Activated T-helper 1 cell treated with Interleukin-2 at 50 U/mL for 16 hours (primary cell): ENCODE measurements at regions not wholly inside any gene's neighbourhood (a gene's known extent, or its start where the extent isn't known, plus 50 kb on each side); places are given as distances from the start of the nearest gene placed in this dataset.

Source experiments
- DNase-seq: peaks from one replicate; pipeline ENCODE4 v3.0.0-alpha.2; 2020; ENCODE audit warnings: low read depth

DNA sequence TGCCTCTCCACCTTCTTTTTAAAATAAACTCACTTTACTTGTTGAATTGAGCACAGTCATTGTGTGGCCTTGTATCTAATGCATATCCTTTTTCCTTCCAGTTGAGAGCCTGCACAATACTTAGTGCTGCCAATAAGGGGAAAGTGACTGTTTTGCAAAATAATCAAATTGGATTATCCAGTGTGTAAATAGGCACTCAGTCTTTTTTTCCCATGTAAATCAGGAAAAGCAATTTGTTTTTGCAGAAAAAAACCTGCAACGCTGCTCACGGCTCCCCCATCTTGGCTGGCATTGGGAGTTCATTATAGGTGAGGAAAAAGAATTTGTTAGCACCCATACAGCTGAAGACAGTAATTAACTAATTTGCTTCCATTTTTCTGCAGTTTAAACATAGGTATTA is 299.9 kb downstream of the CSNK1G3 start:
- DNase-seq = no peak

DNA sequence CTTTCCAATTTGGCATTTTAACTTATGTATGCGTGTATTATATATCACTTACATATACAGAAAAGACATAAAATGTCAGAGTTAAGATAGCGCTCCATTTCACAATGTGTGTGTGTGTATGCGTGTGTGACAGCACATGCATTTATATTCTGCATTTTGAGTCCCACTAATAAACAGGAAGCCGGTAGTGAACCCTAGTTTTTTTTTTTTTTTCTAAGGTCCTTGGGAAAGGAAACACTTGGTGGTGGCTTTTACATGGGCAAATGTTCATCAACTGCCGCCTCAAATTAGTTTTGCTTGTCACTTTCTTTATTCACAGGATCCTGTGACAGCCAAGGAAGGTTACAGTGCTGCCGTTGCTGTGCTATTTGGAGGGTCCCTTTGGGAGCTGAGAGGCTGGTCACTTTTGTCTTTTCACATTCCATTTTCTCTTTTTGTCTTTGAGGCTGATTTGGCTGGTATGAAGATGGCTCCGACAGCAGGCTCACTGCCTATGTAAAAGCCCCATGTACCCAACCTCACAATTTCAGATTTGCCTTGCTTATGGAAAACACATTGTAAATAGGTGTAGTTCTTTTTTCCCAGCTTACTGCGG is 298.9 kb downstream of the CSNK1G3 start:
- no peak for DNase-seq

DNA sequence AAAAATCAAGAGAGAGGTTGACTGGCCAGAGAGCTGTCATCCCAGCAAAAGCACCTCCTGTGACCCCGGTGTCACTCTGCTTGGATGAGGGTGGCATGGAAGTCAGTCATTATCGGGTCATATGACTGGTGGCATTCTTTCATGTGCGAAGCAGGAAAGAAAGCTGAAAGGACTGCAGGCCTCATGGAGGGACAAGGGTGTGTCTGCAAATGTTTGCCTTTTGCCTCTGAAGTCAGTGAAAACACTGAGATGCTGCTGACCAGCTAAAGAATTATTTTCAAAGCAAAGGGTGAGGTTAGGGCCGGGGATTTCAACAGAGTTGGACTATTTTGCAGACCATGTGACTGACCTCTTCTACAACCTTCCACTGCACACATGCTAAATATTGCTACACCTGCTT is 298.3 kb downstream of the CSNK1G3 start:
- no peak for DNase-seq

DNA sequence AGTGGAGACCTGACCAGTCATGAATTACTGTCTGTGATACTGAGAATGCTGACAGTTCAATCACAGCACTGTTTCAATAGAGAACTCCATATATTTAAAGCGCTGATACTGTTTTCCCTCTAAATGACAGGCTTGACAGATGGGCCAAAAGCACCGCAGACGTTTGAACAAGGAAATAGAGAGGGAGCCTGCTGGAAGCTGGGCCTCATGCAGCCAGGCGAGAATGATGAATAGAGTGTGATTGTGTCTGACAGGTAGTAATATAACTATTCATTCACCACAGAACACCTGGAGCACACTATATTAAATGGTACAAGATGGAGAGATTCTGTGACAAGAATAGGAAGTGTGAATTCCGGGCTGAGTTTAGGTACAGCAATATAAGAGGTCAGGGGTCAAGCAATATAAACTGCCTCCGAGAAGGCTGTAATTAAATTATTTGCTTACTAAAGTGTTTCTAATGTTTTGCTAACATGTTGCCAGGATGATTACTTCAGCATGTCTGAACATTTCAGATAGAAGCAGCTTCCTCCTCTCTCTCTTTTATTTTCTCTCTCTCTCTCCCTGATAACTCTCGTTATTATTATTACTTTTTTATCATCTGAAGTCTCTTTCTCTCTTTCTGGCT is 297.7 kb downstream of the CSNK1G3 start:
- DNase-seq = no peak

DNA sequence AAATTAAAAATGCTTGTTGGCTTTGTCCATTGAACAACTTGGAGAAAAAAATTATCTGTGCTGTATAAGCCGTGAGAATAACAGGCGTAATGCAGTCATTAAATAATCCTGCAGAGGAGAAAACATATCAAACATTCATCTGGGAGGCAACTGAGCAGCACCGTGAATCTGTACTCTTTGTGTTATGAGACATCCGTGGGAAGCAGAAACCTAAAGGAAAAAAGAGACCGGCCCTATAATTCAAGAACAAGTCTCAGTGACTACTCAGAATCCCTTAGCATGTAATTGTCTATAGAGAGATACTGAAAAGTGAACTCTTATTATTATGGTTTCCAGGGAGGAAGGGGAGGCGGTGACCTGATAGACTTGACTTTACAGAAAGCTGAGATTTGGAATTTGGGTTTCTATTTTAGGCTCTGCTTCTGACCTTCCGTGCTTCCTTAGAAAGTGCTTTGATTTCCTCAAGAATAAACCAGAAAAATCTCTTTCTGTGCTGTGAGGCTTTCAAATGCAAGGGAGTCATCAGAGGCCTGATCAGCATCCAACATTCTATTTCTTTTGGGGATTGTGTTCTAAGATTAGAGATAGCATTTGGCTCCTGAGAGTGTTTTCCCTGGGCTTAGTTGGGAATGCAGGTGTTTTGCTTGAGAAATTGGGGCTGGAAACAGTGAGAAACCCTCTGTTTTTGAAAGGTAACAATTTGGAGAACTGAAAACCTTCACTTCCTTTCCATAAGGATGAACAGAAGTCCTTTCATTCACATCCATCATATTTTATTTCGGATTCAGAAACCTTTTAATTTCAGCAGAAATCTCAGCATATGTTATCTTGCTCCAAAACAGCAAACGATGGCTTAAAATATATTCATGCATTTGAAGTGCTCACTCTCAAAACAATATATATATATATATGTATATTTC is 296.7 kb downstream of the CSNK1G3 start:
- no peak for DNase-seq

DNA sequence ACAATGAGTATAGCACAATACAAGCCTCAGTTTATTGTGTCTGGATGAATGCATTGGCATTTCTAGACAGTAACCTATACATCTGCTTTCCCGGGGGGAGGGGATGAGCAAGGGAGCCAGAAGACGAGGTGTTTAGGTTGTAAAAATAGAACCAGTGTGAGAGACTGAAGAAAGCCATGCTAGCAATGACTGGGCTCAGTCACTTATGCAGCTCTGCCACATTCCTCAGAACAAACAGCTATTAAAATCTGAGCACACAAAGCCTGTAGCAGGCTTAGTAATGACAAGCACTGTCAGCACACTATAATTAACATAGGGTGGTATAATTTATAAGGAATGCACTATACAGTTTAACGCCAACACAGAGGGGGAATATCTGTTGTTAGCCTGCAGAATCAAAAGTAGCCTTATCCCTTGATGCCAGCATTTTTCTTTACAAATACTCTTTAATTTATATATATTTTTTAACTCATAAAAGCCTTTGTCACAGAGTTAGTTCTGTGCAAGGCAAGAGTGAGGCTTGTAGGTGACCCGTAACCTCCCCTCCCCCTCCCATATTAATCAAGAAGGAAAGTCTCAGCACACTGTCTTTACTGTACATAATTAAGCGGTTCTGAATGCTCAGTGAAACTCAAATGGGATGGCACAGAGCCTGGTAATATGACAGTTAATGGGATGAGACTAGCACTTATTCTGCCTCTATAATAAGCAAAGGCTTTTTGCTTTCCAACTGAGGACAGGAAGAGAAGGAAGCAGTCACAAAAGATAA is 295.4 kb downstream of the CSNK1G3 start:
- no peak for DNase-seq

DNA sequence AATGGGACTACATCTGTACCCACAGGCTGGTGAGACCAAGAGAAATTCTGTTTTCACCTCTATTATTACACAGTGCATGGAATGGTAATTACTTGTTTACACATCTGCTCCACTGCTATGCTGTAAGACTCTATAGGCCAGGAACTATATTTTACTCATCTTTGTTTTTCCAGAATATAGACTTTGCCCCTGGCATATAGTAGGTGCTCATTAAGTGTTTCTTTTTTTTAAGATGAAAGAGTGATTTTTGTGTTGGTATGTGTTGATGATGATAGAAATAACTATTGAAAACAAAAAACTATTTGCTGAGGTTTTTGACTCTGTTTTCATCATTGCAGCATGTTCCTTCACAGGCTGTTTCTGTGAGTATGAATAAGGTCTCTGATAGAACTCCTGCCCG is 294.7 kb downstream of the CSNK1G3 start:
- DNase-seq = no peak

DNA sequence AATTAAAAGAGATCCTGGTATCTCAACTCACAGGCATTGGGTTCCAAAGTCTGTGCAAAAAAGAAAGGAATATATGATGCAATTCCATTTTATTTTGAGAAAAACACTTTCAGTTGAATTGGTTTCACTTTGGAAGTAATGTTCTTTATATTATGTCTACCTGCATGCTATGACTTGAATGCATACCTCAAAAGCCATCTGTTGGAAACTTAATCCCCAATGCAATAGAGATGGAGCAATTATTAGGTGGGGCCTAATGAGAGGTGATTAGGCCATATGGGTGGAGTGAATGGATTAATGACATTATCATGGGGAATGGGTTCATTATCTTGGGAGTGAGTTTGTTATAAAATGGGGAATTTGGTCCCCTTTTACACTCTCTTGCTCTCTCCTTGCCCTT is 293.3 kb downstream of the CSNK1G3 start:
- no peak for DNase-seq

DNA sequence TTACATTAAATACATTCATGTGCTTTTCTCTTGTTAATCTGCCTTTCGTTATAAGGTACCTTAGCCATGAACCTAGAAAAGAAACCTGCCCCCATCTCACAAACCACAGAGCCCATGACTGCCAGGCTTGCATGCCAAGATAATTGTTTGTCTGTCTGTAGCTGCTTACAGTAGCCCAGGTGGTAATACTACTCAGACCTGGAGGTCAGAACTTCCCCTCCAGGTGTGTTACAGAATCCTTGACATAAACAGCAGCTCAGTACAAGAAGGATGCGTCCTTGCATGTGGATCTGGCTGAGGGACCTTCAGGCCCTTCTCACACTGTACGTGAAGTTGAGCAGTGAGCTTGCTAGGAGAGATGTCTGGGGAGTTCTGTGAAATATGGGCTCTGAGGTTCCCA is 291.4 kb downstream of the CSNK1G3 start:
- no peak for DNase-seq

DNA sequence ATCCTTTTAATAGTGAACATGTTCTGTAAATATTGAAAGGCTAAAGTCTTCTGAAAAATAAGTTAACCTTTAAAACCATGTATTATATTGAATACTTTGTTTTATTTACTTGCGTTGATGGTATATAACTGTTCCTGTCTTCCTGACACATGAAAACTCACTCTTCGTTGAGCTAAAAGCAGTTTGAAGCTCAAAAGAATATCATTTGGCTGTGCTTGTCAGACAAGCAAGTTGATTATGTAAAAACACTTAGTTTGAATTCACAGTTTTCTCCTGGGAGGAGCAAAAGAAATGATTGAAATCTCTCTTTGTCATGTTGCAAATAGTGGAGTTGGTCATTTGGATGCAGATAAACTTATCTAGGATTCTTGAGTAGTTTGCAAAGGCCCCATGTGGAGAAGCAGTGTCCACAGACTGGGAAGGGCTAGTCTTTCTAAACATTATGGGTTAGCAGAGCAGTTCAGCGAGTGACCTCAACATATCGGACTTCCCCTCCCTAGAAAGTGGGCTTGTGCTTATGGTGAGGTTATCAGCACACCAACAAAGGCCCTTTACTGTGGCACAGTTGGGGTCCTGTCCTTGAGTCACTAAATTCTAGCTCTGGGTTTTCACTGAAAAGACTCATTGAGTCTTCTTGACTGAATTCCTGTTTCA is 290.4 kb downstream of the CSNK1G3 start:
- no peak for DNase-seq

DNA sequence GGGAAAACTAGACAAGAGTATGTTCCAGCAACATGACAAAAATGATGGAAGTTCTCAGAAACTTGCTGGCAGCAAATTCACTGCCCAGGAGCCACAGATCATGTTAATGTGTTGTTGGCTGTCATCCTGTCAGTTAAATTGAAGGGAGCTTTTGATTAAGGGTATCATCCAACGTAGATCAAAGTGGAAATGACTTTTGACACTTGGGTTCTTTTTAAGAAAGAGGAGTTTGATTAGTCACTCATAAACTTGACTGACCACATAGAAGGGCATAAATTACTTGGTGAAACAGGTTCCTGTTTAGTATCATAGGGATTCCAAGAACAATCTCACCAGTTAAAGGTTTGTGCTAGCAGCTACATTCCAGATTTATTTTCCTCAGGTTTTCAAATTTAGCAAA is 288.7 kb downstream of the CSNK1G3 start:
- DNase-seq = no peak

DNA sequence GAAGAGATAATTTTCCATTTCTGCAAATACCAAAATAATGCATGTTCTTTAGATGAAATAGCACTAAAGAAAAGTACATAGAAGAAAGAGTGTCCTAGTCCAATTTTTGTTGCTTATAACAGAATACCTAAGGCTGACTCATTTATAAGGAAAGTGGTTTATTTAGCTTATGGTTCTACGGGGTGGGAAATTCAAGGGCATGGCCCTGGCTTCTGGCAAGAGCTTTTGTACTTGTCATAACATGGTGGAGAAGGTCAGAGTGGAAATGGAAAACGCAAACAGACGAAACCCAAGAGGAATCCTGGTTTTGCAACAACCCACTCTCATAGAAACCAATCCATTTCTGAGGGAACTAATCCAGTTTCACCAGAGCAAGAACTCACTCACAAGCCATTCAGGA is 283.7 kb downstream of the CSNK1G3 start:
- no peak for DNase-seq

DNA sequence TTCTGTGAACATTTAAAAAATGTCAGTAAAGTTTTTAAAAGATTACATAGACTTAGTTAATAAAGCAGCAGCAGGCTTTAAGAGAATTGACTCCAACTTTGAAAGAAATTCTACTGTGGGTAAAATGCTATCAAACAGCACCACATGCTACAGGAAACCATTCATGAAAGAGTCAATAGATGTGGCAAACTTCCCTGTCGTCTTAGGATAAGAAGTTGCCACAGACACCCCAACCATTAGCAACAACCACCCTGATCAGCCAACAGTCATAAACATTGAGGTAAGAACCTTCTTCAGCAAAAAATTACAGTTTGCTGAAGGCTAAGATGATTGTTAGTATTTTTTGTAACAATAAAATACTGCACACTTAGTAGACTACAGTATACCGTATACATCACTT is 278.2 kb downstream of the CSNK1G3 start:
- DNase-seq = no peak

DNA sequence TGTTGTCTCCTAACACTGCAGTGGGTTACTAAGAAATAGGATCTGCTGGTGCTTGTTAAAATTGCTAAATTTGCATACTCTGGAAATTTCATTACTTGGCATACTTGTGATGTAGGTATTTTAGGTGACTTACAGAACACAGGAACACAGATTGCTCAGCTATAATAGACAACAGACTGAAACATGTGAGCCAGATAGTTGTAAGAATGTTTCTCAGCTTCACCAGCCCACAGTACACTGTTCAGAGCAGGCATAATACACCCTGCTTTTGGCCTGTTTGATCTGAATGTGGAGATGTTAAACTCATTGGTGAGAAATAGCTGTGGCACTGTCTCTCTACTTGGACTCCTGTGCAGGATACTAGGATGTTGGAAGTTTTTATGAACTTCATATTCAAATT is 275.7 kb downstream of the CSNK1G3 start:
- DNase-seq = no peak

DNA sequence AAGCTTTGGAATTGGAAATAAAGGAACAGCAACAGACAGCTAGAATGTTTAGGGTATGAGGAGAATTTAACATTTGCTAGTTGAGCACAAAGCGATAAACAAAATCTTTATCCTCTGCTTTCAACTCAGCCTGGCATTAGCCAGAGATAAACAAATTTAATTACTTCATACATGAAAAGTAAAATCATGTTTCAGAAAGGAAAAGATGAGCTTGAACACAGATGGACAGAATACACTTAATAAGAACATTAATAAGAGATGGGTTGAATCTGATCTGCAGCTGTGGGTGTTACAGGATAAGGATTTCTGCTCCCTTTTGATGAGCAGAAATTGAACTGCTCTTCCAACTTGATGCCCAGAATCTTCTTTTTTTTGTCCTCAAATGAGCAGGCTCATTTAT is 275.2 kb downstream of the CSNK1G3 start:
- DNase-seq = no peak

DNA sequence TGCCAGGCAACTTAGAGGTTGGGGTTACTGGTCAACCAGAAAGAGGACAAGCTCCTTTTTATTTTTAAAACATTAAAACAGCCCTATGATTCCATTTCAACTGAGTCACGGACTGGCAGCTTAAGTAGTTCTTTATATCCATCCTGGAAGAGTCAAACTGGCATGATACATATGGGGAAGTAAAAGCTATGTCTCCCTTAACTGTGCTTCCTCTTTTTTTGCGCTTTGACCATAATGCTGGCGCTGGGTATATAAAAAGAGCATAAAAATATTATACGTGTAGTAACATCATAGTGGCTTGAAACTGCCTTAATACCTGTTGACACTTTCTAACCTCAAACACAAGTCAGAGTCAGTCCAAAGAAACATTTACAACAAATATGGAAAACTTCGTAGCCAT is 274.4 kb downstream of the CSNK1G3 start:
- DNase-seq = no peak

DNA sequence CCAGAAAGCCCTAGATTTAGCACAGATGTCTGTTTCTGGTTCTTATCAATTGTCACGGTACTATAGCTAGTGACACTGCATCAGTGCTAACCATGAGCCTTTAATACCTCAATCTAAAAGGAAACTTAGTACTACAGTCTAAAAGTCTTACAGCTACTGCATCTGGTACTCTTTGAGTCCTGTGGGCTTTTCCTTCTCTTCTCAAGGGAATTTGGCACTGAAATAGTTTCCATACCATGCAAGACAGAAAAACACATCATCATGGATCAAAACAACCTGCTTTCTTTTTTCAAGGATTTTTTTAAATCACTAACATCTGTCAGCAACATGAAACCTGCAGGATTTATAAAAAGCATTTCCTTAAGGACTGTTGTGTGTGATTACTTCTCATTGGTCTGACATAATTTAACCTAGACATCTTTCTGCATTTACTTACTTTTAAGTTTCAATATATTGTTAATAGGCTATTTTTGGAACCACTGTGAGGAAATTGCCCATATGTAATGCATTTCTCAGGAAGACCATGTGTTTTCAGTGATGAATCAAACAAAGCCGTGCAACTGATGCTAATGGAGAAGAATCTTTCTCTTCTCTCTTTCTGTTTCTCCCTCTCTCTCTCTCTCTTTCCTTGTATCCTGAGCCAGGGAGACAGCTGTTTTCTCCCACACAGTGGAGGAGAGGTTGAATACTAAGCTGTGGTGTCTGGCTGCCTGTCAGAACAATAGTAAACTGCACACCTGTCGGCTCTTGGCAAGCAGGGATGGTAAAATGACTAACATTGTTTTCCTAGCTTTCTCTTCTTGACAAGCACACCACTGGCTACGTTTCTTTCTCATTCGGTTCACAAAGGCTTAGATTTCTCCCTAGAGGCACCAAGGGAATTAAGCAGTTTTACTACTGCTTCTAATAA is 273.4 kb downstream of the CSNK1G3 start:
- DNase-seq = no peak

DNA sequence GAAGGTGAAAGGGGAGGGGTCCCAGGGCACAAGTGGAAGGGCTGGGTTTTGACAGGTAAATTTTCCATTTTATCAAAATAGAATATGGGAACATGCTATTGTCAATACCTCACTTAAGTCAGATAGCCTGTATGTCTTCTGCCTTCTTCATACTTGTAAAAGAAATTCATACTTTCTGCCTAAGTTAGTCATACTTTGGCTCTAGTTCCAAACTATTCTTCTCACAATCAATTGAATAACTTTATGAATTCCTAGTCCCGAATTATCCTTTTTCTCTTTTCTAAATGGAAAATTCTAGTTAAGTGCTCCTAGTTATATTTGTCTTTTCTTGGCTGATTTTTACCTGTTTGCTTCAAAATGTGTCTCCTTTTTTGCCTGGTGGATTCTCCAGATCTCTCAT is 271.4 kb downstream of the CSNK1G3 start:
- DNase-seq = no peak

DNA sequence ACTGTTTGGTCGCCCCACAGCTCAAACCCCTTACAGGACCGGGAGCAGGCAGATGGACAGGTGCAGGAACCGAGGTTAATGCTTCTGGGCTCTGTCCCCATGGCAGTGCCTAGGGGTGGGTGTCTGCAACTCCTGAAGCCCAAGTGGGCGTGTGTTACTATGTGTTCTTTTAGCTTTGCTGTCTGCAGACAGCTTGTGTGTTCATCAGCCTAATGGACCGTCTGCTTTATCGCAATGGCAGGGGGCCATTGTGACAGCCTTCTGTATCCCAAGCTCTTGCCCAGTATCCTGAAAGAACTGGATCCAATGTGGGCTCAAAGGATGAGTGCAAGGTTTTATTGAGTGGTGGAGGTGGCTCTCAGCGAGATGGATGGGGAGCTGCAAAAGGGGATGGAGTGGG is 266.7 kb downstream of the CSNK1G3 start:
- DNase-seq = no peak

DNA sequence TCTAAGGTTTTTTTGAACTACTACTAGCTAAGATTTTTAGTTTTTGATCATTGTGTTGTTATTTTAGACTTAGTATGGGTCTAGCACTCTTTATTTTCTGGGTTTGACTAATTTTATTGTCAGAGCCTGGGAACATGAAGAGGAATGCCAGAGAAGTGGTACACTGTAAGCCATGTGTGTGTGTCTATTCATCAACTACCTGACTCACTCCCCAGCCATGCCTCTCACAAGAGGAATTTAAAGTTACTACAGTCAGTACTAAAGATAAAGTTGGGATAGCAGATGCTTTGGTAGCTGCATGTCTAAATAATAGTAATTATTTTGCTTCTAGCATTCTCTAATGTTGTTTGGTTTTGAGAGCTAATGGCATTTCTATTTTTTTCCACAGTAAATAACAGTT is 264.8 kb downstream of the CSNK1G3 start:
- no peak for DNase-seq

DNA sequence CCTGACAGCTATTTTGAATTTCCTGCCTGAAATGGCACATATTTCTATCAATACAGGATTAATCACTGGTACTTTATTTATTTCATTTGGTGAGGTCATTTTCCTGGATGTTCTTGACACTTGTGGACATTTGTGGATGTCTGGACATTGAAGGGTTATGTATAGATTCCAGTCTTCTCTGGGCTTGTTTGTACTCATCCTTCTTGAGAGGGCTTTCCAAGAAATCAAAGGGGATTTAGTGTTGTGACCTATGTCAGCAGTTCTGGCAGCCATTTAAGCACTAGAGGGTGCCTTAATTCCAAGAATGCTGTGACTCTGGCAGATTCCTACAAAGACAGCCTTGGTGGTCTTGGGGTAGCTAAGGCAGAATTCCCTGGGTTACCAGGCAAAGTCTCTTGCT is 259.7 kb downstream of the CSNK1G3 start:
- no peak for DNase-seq
